Neural cell (in vitro differentiated cells): ENCODE measurements at regions not wholly inside any gene's neighbourhood (a gene's known extent, or its start where the extent isn't known, plus 50 kb on each side); places are given as distances from the start of the nearest gene placed in this dataset.

Experiments used
- CTCF ChIP-seq: fragments of 450-650 bp; IDR thresholded peaks from 2 replicates; pipeline ENCODE4 v1.5.1; 2014; ENCODE audit warnings: antibody characterized with exemption, mild to moderate bottlenecking, moderate library complexity; ENCODE audit not compliant: poor library complexity, severe bottlenecking
- EZH2 ChIP-seq: fragments of 200-600, 300-800 bp; shearing (Covaris generic), sonication (generic); IDR thresholded peaks from 2 replicates; pipeline ENCODE4 v1.6.1; 2014; ENCODE audit warnings: antibody characterized with exemption, low read length, borderline replicate concordance, mild to moderate bottlenecking; ENCODE audit not compliant: insufficient read depth, poor library complexity, severe bottlenecking
- POLR2AphosphoS5 ChIP-seq: IDR thresholded peaks from 2 replicates; pipeline ENCODE4 v1.6.1; 2012
- REST ChIP-seq: IDR thresholded peaks from 2 replicates; pipeline ENCODE4 v1.6.1; 2012; ENCODE audit warnings: borderline replicate concordance

GRCh38 chr18:24915547-24915946, 436.4 kb downstream of the ZNF521 start:
- TF ChIP-seq EZH2 = no peak
- TF ChIP-seq CTCF = no peak
- TF ChIP-seq POLR2AphosphoS5 = no peak
- TF ChIP-seq REST = no peak
